Right ventricle myocardium superior (tissue), 1 donor: ENCODE measurements at regions not wholly inside any gene's neighbourhood (a gene's known extent, or its start where the extent isn't known, plus 50 kb on each side); places are given as distances from the start of the nearest gene placed in this dataset.

Source experiments
- ATAC-seq: fragments of 200-7000 bp; cut with Tn5 transposase; one replicate; pipeline ENCODE4 v1.9.1; 2020; ENCODE audit warnings: mild to moderate bottlenecking; ENCODE audit not compliant: poor library complexity
- DNase-seq: peaks from one replicate; pipeline ENCODE4 v3.0.0-alpha.2; 2020
- intact Hi-C: fragments of 100-400 bp; cut with DNase I; formaldehyde crosslinking; loops from one replicate; pipeline ENCODE4 v1.11.2; 2022
- donor health status: DM: no; HTN: yes; CAD: no; lungs with severe emphysema.

DNA sequence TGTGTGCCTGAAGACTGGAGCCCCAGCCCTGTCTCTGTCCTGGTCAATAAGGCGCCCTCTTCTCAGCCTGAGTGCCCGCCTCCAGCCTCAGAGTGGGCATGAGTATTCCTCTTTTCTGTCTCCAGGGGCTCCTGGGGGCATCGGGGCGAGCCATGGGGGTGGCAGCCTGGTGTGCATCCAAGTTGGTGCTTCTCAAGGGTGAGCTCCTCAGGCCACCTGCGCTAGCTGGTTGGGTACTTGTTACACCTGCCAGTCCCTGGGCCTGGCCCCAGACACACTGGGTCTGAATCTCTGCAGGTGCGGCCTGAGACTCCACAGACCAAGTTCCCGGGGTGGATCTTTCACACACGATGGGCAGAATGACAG is 168.6 kb upstream of the B3GAT1 start:
- intact Hi-C loops = no loop called here
- no peak for ATAC-seq
- no peak for DNase-seq

DNA sequence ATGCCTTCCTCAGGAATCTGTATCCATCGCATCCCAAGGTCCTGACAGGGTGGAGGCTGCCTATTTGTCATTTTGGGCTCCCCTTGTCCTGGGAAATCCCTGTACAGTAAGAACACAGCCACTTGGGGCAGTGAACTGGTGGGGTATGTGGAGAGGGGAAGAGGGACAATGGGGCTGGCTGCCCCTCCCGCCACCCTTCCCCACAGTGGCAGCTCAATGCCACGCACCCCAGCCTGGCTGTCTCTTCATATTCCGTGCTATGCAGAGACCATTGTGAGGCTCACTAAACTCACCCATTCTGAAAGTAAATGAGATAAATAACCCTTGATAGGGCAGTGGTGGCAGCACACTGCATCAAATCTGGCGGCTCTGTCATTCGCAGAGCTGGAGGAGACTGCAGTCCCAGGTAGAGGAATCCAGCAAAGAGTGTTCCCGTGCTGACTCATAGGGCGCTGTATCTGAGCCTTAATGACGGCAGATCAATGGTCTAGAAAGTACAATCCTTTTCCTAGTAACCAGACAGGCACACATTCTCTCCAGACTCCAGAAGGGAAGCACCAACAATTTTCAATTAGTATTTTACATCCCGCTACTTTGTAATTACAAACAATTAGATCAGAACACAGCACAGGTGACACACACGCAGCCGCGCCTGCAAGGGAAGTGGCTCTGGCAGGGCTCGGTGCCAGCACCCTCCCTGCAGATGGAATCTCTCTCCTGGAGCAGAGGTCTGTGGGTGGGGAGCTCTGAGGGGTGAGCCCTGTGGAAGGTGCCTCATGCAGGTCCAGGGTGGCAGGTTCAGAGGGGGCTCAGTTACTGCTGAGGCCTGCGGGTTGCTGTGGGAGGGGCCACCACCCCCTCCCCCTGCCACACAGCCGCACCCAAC is 167.9 kb upstream of the B3GAT1 start:
- intact Hi-C loops = no loop called here
- ATAC-seq (no peak), DNase-seq (no peak)

DNA sequence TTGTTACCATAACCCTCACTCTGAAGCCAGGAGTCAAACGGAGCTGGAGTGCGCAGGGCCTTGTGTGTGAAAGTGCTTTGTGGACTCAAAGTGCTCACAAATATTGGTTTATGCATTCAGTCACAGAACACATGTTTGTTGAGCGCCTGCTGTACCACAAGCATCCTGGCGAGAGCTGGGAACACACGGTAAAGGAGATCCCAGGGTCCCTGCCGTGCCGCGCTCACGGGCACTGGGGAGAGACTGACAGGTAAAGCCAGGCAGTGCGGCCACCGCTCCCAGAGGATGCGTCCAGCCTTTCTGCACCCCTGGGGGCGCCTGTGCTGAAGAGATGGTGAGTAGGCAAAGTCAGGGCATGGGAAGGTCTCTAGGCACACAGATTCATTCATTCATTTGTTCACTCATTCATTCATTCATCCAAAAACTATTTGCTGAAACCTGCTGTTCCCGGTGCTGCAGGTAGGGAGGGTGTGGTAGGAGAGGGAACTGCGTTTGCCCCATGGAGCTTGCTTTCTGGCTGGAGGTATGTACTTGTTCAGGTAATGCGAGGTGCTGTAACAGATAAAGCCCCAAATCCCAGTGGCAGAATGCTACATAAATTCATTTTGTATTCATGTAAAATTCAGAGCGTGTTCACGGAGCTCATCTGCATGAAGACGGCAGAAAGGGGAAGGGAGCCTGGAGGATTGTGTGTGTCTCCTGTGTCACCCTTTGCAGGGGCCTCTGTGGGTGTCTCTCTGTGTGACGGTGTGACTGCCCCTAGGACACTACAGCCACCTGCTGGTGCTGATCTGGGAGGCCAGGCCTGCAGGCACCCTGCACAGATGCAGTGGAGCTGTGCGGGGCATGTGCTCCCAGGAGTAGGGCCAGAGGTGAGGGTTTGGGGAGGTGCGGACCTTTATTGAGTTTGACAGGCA is 167.0 kb upstream of the B3GAT1 start:
- no peak for DNase-seq
- intact Hi-C loops = no loop called here
- no peak for ATAC-seq

GRCh38 chr11:134577751-134578395 is 165.8 kb upstream of the B3GAT1 start:
- intact Hi-C loops = no loop called here
- DNase-seq (no peak), ATAC-seq (no peak)

GRCh38 chr11:134576721-134577171 is 164.7 kb upstream of the B3GAT1 start:
- no peak for DNase-seq
- ATAC-seq = no peak
- intact Hi-C loops = no loop called here

GRCh38 chr11:134576286-134576685 is 164.2 kb upstream of the B3GAT1 start:
- DNase-seq (no peak), ATAC-seq (no peak)
- intact Hi-C loops = no loop called here

DNA sequence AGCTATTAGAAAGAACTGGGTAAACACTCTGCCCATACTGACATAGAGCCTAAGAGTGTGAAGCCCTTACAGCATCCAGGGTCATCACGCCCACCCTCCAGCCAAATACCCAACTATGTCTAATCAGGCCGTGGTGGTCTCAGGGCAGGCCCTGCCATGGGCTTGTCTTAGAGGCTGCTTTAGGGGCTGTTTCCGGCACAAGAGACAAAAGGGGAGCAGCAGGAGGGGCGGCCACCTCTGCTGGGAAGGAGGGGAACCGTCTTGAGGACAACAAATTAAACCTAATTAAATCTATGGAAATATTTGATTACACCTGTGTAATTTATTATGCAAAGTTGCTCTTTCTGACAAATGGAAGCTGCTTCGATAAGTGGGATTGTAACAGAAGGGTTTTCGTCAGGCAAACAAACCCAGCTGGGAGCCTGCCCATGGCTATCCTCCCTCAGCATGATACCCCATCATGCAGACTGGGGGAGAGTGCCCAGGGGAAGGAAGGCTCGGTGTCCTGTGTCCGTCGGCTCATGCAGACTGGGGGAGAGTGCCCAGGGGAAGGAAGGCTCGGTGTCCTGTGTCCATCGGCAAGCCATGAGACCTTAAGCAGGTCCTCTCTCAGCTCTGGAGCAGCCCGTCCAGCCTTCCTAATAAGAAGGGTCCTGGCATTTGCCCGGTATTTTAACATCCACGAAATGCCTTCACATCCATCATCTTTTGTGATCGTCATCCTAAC is 163.6 kb upstream of the B3GAT1 start:
- intact Hi-C loops = no loop called here
- ATAC-seq (no peak), DNase-seq (no peak)

DNA sequence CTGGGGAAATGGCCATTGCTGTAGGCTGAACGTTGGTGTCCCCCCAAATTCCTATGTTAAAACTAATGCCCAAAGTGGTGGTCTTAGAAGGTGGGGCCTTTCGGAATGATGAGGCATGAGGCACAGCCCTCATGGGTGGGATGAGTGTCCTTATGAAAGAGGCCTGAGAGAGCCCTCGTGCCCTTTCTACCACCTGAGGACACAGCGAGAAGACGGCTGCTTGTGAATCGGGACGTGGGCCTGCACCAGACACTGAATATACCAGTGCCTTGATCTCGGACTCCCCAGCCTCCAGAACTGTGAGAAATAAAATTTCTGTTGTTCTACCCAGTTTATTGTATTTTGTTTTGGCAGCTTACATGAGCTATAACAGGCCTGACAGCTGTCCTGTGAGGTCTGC is 162.9 kb upstream of the B3GAT1 start:
- ATAC-seq (no peak), DNase-seq (no peak)
- intact Hi-C loops = no loop called here

GRCh38 chr11:134574425-134574824 is 162.4 kb upstream of the B3GAT1 start:
- intact Hi-C loops = no loop called here
- DNase-seq = no peak

DNA sequence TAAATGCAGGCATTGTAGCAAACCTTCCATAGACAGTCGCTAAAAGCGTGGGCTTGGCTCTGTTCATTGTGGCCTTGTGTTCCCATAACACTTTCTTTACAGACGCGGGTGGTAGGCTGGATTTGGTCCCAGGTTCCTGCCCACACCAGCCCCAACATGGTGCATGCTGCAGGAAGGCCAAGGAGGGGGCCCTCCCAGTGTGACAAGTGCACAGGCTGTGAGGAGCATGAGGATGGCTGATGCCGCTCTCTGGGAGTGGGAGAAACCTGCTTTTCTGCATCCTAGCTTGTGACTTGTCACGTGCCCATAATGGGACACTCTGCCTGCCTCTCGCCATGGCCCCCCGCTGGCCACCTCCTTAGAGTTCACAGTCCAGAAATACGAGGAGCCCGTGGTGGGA is 161.8 kb upstream of the B3GAT1 start:
- intact Hi-C loops = no loop called here
- no peak for ATAC-seq
- DNase-seq = no peak

More at GRCh38 chr11:134574425-134574824, 162.4 kb upstream of the B3GAT1 start:
- no peak for ATAC-seq

DNA sequence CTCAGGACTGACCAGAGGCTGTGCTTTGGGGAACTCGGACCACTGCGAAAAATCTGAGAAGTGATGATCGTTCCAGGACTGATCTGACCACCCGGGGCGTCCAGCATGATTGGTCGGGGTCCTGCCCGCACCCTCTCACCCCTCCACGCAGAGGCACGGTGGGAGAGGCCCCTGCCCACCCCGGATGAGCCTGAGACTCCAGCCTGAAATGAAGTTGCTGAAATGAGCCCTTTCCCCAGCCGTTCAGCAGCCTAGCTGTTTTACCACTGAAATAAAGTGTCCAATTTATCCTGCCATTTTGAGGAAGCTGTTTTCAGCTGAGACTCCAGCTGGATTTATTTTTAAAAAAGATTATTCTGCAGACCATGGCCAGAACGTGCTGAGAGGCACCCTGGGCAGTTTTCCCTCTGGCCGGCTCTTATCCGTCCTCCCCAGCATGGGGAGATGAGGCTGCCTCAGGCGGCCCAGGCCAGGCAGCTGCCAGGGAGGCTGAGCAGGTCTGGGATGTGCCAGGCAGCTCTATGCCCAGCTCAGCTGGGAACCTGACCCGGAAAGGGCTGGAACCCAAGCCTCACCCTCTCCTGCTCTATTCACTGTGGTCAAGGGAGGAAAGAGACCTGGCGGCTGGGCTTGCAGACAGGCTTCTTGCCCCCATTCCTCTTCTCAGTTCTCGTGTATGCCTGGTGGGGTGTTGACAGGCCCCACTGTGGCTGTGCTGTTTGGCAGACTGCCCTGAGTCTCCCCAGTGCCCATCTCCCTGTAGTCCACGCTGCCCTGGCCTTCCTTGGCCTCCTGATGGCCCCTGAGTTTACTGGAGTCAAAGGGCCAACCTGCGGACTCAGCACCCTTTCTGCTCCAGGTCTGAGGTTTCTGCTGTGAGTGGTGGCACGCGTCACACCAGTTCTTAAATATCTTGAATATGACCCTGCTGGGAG is 161.0 kb upstream of the B3GAT1 start:
- peak; percentile 22 for ATAC-seq
- DNase-seq = no peak
- intact Hi-C loops = no loop called here

DNA sequence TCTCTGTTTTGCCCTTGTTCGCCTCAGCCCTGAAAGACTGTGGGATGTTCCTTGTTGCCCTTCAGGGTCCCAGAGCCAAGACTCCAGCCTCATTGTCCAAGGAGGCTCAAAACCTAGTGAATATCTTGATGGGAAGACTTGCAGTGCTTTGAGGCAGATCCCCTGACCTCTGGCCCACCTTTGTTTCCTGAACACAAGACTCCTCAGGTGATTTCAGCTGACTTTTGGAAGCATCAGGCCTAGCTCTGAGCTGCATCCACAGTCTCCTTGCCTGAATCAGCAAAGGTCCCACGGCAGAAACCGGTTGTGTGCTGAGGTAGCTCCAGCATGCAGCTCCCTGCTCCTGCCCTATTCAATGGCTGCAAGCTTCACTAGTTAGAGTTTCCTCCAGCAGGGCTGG is 159.3 kb upstream of the B3GAT1 start:
- DNase-seq (no peak), ATAC-seq (no peak)
- intact Hi-C loops = no loop called here

DNA sequence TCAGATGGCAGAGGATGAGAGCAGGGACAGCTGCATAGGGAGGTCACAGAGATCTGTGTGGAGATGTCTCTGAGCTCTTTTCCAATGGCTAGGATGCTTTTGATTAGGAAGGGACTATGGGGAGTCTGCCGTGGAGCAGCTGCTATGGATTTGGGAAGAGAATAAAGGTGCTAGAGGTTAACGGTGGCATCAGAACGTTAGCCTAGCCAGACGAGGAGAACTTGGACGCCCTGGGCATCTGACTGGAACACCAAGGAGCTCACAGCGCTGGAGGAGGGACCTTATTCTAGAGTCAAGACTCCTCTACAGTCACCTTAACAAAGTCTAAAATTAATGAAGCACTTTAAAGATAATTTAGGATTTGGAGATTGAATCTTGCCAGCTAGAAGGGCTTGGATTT is 157.2 kb upstream of the B3GAT1 start:
- no peak for ATAC-seq
- intact Hi-C loops = no loop called here
- DNase-seq = no peak

- DNase-seq (no peak), ATAC-seq (no peak)
Measured at GRCh38 chr11:134566311-134566710, 154.3 kb upstream of the B3GAT1 start.

DNA sequence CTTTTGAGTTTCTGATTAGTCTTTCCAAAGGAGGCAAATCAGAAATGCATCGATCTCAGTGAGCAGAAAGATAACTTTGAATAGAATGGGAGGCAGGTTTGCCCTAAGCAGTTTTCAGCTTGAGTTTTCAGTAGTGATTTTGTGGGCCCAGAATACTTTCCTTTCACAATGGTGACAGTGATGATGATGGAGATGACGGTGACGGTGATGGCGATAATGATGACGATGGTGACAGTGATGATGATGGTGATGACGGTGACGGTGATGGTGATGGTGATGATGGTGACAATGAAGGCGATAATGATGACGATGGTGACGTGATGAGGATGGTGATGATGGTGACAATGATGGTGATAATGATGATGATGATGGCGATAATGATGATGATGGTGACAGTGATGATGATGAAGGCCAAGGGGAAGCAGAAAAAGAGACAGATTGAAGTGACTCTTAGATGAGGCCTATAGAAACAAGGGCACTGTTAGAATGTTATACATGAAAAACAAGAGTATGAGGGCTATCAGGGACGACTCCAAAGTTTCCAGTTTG is 153.4 kb upstream of the B3GAT1 start:
- intact Hi-C loops = no loop called here
- no peak for DNase-seq

More at GRCh38 chr11:134566311-134566710, 154.3 kb upstream of the B3GAT1 start:
- intact Hi-C loops = no loop called here

GRCh38 chr11:134564472-134565200 is 152.6 kb upstream of the B3GAT1 start:
- DNase-seq (no peak), ATAC-seq (no peak)
- intact Hi-C loops = no loop called here

More for the DNA sequence above, 153.4 kb upstream of the B3GAT1 start:
- no peak for ATAC-seq
